Hepatocyte (in vitro differentiated cells): ENCODE measurements at regions not wholly inside any gene's neighbourhood (a gene's known extent, or its start where the extent isn't known, plus 50 kb on each side); places are given as distances from the start of the nearest gene placed in this dataset.

ENCODE experiments used
- DNase-seq: peaks from one replicate; pipeline ENCODE4 v3.0.0-alpha.2; 2016; ENCODE audit warnings: low spot score
- H2AFZ ChIP-seq: fragments of 200-600 bp; sonication (generic); 2 replicates; pipeline ENCODE4 v1.6.0; 2016; ENCODE audit warnings: antibody characterized with exemption, mild to moderate bottlenecking
- H3K27ac ChIP-seq: fragments of 200-600 bp; sonication (generic); 2 replicates; pipeline ENCODE4 v1.5.1; 2016; ENCODE audit warnings: mild to moderate bottlenecking
- H3K27me3 ChIP-seq: fragments of 200-600 bp; sonication (generic); 2 replicates; pipeline ENCODE4 v1.6.1; 2016
- H3K36me3 ChIP-seq: fragments of 200-600 bp; sonication (generic); replicated peaks from 2 replicates; pipeline ENCODE4 v1.5.1; 2016; ENCODE audit warnings: low read depth; ENCODE audit not compliant: insufficient read depth
- H3K4me1 ChIP-seq: fragments of 200-600 bp; sonication (generic); 2 replicates; pipeline ENCODE4 v1.5.1; 2016; ENCODE audit warnings: mild to moderate bottlenecking, moderate library complexity; ENCODE audit not compliant: insufficient read depth
- H3K4me2 ChIP-seq: fragments of 200-600 bp; sonication (generic); 2 replicates; pipeline ENCODE4 v1.6.0; 2016
- H3K4me3 ChIP-seq: fragments of 200-600 bp; sonication (generic); 2 replicates; pipeline ENCODE4 v1.5.1; 2016; ENCODE audit warnings: mild to moderate bottlenecking
- H3K79me2 ChIP-seq: fragments of 200-600 bp; sonication (generic); 2 replicates; pipeline ENCODE4 v1.6.0; 2017; ENCODE audit warnings: mild to moderate bottlenecking
- H3K9me2 ChIP-seq: fragments of 200-600 bp; sonication (generic); replicated peaks from 2 replicates; pipeline ENCODE4 v1.6.0; 2017; ENCODE audit warnings: mild to moderate bottlenecking; ENCODE audit not compliant: insufficient read depth
- H3K9me3 ChIP-seq: fragments of 200-600 bp; sonication (generic); 2 replicates; pipeline ENCODE4 v1.5.1; 2016; ENCODE audit warnings: low read depth, mild to moderate bottlenecking
- H4K20me1 ChIP-seq: fragments of 200-600 bp; sonication (generic); 2 replicates; pipeline ENCODE4 v1.6.0; 2016; ENCODE audit warnings: mild to moderate bottlenecking; ENCODE audit not compliant: insufficient read depth, poor library complexity, severe bottlenecking
- EZH2 ChIP-seq: fragments of 200-600 bp; sonication (generic); IDR thresholded peaks from 2 replicates; pipeline ENCODE4 v1.6.1; 2016; ENCODE audit warnings: antibody characterized with exemption, mild to moderate bottlenecking, borderline replicate concordance
- EZH2phosphoT487 ChIP-seq: fragments of 200-600 bp; sonication (generic); IDR thresholded peaks from one replicate; pipeline ENCODE4 v1.6.1; 2018; ENCODE audit warnings: antibody characterized with exemption, mild to moderate bottlenecking, low read depth, moderate library complexity; ENCODE audit not compliant: unreplicated experiment, severe bottlenecking
- WGBS: methylation state at CpG from one replicate; pipeline ENCODE4 v1.1.6; 2016; ENCODE audit warnings: low lambda C conversion rate; ENCODE audit errors: missing lambda C conversion rate; 5-methylcytosine and 5-hydroxymethylcytosine counted together
- TF ChIP-seq, protein P1 (sequence below): fragments of 200-600 bp; sonication (generic); IDR thresholded peaks from 2 replicates; pipeline ENCODE4 v1.5.1; 2016; ENCODE audit warnings: antibody characterized with exemption, mild to moderate bottlenecking; ENCODE audit not compliant: poor library complexity

GRCh38 chr14:106211334-106211900 lies 685.0 kb downstream of the TMEM121 start:
- Histone ChIP-seq H3K4me2 (no peak overlapping the region), H3K27me3 (no peaks in the 10 kb centered on the region), H2AFZ (no peak overlapping the region), H4K20me1 (no peaks in the 10 kb centered on the region), H3K27ac (no peak overlapping the region), H3K79me2 (no peaks in the 10 kb centered on the region), H3K4me1 (no peaks in the 10 kb centered on the region), H3K9me3 (no peaks in the 10 kb centered on the region), H3K4me3 (no peak overlapping the region), H3K9me2 (no peaks in the 10 kb centered on the region), H3K36me3 (no peaks in the 10 kb centered on the region)
- DNase-seq: no peak
- TF ChIP-seq, protein P1, sequence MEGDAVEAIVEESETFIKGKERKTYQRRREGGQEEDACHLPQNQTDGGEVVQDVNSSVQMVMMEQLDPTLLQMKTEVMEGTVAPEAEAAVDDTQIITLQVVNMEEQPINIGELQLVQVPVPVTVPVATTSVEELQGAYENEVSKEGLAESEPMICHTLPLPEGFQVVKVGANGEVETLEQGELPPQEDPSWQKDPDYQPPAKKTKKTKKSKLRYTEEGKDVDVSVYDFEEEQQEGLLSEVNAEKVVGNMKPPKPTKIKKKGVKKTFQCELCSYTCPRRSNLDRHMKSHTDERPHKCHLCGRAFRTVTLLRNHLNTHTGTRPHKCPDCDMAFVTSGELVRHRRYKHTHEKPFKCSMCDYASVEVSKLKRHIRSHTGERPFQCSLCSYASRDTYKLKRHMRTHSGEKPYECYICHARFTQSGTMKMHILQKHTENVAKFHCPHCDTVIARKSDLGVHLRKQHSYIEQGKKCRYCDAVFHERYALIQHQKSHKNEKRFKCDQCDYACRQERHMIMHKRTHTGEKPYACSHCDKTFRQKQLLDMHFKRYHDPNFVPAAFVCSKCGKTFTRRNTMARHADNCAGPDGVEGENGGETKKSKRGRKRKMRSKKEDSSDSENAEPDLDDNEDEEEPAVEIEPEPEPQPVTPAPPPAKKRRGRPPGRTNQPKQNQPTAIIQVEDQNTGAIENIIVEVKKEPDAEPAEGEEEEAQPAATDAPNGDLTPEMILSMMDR: no peak
- no peak for TF ChIP-seq EZH2phosphoT487
- WGBS: 44% methylated on average over 7 of the region's 7 CpGs

DNA sequence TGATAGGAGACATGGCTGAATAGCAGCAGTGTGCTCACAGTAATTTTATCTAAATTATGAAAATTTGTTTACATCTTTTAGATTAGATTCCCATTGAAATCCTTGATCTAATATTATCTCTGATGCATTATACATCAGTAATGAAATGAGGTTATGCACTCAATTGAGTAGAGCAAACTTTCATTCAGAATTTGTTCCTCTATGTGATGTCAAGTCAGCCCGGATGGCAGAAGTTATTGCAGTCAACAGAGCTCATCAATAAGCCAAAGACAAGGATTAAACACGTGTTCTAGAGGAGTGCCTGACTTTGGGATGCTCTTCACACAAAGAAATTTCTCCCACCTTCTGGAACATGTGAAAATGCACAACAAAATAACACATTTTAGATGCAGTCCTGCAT lies 688.8 kb downstream of the TMEM121 start:
- no peaks in the 10 kb centered on the region for H3K4me1 ChIP-seq
- no peaks in the 10 kb centered on the region for H3K36me3 ChIP-seq
- no peaks in the 10 kb centered on the region for H4K20me1 ChIP-seq
- no peaks in the 10 kb centered on the region for H3K27me3 ChIP-seq
- no peak overlapping the region for H3K4me3 ChIP-seq
- no peaks in the 10 kb centered on the region for H3K79me2 ChIP-seq
- H3K27ac ChIP-seq: no peak overlapping the region
- 16% methylated on average over 2 of the region's 2 CpGs for WGBS
- TF ChIP-seq EZH2 (no peak), EZH2phosphoT487 (no peak)
- TF ChIP-seq, protein P1: no peak
- no peak overlapping the region for H3K4me2 ChIP-seq
- no peak for DNase-seq
- no peaks in the 10 kb centered on the region for H3K9me2 ChIP-seq
- no peaks in the 10 kb centered on the region for H3K9me3 ChIP-seq
- no peak overlapping the region for H2AFZ ChIP-seq

DNA sequence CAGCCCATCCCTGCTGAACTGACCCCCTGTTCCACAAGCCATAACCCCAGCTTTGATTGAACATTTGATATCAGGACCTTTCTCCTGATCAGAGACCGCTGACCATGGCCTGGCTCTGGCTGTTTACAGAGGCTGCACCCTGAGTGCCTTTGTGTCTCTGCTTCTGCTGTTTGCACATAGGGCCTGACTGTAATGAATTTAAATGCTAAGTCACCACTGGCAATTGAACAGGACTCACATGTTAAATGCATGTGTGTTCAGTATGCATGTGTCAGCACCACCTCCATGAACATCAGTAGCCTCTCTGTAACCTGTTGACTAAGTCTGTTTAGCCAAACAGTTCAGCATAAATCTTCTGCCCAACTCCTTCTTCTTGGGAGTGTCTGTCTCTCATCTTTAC lies 690.3 kb downstream of the TMEM121 start:
- Histone ChIP-seq H3K9me3 (no peaks in the 10 kb centered on the region), H2AFZ (no peak overlapping the region), H3K27ac (no peak overlapping the region), H3K79me2 (no peaks in the 10 kb centered on the region), H3K4me1 (no peaks in the 10 kb centered on the region), H3K4me2 (no peak overlapping the region), H3K36me3 (no peaks in the 10 kb centered on the region), H4K20me1 (no peaks in the 10 kb centered on the region), H3K4me3 (no peak overlapping the region), H3K9me2 (no peaks in the 10 kb centered on the region), H3K27me3 (no peaks in the 10 kb centered on the region)
- DNase-seq: no peak
- TF ChIP-seq, protein P1: no peak
- 71% methylated on average over 1 of the region's 1 CpG for WGBS

GRCh38 chr14:106218174-106218573 lies 691.8 kb downstream of the TMEM121 start:
- H3K9me2 ChIP-seq: no peaks in the 10 kb centered on the region
- 59% methylated on average over 5 of the region's 5 CpGs for WGBS
- no peaks in the 10 kb centered on the region for H4K20me1 ChIP-seq
- no peaks in the 10 kb centered on the region for H3K79me2 ChIP-seq
- no peaks in the 10 kb centered on the region for H3K36me3 ChIP-seq
- H3K4me3 ChIP-seq: no peak overlapping the region
- H3K27me3 ChIP-seq: no peaks in the 10 kb centered on the region
- no peak overlapping the region for H3K4me2 ChIP-seq
- no peak overlapping the region for H2AFZ ChIP-seq
- DNase-seq: no peak
- TF ChIP-seq EZH2 (no peak), EZH2phosphoT487 (no peak)
- TF ChIP-seq, protein P1: no peak
- no peaks in the 10 kb centered on the region for H3K9me3 ChIP-seq
- no peak overlapping the region for H3K27ac ChIP-seq
- H3K4me1 ChIP-seq: no peaks in the 10 kb centered on the region
